Epithelial cell of esophagus (primary cell): ENCODE measurements at regions not wholly inside any gene's neighbourhood (a gene's known extent, or its start where the extent isn't known, plus 50 kb on each side); places are given as distances from the start of the nearest gene placed in this dataset.
"Not testable (repeated sequence)": the region's sequence is repeated elsewhere in the genome, so short reads cannot be mapped to it uniquely, and the experiment has no call there.

Source experiments
- DNase-seq: peaks from one replicate; pipeline ENCODE4 v3.0.0; 2010; ENCODE audit warnings: low read depth
- H3K4me3 ChIP-seq: 2 replicates; pipeline ENCODE4 v1.5.1; 2011; ENCODE audit warnings: mild to moderate bottlenecking, low read length, control low read depth
- TF ChIP-seq, protein P1 (sequence below): IDR thresholded peaks from 2 replicates; pipeline ENCODE4 v1.5.1; 2011; ENCODE audit warnings: low read depth, mild to moderate bottlenecking, low read length, control low read depth, inconsistent platforms; ENCODE audit not compliant: insufficient read depth; ENCODE audit errors: missing control alignments

DNA sequence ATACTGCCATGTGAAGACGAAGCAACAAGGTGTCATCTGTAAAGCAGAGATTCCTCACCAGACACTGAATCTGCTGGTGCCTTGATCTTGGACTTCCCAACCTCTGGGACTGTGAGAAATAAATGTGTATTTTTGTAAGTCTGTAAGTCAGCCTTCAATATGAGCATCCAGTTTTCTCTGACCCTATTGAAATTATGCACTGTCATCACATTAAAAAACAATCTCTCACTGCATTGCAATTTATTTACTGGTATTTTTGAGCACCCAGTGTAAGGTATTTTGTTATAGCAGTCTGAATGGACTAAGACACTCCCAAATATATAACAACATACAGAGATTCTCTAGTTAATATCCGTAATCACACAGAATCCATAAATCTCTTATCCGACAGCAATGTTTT lies 77.5 kb upstream of the CDK6 start:
- DNase-seq = no peak
- TF ChIP-seq, protein P1, sequence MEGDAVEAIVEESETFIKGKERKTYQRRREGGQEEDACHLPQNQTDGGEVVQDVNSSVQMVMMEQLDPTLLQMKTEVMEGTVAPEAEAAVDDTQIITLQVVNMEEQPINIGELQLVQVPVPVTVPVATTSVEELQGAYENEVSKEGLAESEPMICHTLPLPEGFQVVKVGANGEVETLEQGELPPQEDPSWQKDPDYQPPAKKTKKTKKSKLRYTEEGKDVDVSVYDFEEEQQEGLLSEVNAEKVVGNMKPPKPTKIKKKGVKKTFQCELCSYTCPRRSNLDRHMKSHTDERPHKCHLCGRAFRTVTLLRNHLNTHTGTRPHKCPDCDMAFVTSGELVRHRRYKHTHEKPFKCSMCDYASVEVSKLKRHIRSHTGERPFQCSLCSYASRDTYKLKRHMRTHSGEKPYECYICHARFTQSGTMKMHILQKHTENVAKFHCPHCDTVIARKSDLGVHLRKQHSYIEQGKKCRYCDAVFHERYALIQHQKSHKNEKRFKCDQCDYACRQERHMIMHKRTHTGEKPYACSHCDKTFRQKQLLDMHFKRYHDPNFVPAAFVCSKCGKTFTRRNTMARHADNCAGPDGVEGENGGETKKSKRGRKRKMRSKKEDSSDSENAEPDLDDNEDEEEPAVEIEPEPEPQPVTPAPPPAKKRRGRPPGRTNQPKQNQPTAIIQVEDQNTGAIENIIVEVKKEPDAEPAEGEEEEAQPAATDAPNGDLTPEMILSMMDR = no peak
- no peak overlapping the region for H3K4me3 ChIP-seq

DNA sequence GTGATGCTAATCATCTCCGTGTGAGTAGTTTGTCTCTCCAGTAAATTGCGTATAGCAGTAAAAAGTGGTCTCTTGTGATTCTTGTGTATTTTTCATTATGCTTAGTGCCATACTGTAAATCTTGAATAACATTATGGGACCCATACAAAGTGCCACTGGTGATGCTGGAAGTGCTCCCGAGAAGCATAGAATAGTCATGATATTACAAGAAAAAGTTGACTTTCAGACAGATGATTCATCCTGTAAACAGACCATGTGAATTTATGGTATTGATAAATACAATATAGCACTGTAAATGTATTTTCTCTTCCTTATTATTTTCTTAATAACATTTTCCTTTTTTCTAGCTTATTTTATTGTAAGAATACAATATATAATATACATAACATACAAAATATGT lies 74.6 kb upstream of the CDK6 start:
- H3K4me3 ChIP-seq = no peak overlapping the region
- TF ChIP-seq, protein P1 = no peak
- no peak for DNase-seq

DNA sequence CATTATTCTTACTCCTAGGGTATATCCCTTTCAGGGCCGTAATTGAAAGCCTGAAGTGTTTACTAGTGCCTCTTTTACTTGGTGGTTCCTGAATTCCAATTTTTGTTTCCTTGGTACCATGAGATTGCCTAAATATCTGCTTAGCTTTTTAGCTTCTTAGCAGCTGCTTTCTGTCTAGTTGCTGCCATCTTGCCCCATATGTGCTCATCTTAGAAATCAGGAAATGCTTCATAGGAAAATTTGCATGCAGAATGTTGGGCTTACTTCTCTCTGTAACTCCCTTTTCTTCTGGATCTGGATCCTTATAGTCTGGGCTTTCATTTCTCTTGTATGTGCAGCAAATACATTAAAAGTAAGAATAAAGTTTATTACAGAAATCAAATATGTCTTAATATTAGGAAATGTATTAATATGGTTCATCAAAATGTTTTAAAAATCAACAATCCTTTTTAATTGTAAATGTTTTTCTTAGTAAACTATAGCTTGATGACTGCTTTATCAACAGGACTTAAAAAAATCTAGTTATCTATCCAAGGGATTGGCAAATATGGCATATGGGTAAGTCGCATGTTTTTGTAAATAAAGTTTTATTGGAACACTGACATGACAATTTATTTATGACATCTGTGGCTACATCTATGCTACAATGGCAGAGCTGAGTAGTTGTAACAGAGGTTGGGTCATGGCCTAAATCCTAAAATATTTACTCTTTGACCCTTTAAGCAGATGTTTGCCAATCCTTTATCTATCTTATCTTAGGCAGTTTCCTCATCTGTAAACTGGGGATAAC lies 73.5 kb upstream of the CDK6 start:
- no peak overlapping the region for H3K4me3 ChIP-seq
- DNase-seq = no peak

DNA sequence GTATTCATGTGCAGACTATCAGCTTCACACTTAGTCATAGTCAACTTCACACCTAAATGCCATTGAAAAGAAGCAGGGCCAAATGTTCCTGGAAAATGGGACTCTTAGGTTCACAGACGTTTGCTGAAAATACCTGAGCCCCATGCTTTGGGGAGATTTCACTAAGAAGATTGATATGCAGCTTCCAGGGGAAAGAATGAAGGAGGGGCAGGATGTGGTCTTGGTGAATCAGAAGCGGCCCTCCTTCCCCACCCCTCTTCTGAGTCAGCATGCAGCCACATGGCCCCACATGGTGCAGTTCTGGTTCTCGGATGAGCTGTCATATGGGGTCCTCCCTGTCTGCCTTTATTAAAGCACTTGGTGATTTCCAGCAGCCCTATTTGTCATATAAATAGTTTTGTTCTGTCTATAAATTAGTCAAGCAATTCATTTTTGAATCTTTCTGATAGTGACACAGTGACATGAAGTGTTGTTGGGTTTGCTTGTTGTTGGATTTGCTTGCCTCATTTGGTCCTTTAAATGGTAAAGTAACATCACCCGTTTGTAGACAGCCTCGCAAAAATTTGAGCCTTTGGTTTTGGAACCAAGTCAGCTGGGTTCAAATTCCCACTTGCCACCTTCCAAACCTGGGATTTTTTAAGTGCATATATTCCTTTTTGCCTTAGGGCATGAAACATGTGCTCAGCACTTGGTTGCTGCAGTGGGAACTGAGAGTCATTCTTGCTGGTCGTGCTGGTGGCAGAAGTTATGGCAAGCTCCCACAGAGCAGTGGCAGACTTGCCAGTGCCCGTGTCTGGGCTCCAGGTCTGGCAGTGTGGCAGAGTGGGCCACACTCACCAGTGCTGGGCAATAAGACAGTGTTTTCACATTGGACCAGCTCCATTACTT lies 68.1 kb upstream of the CDK6 start:
- peak; percentile 99 for DNase-seq
- TF ChIP-seq, protein P1 = no peak
- H3K4me3 ChIP-seq = no peak overlapping the region

More for the DNA sequence above, 73.5 kb upstream of the CDK6 start:
- TF ChIP-seq, protein P1 = no peak

DNA sequence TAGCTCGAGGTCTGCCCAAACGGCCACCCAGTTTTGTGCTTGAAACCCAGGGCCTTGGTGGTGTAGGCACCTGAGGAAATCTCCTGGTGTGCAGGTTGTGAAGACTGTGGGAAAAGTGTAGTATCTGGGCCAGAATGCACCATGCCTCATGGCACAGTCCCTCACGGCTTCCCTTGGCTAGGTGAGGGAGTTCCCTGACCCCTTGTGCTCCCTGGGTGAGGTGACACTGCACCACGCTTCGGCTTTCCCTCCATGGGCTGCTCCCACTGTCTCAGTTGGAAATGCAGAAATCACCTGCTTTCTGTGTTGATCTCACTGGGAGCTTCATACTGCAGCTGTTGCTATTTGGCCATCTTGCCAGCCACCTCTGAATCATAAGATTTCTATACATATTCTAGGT lies 62.4 kb upstream of the CDK6 start:
- TF ChIP-seq, protein P1 = no peak
- no peak overlapping the region for H3K4me3 ChIP-seq
- DNase-seq = no peak

DNA sequence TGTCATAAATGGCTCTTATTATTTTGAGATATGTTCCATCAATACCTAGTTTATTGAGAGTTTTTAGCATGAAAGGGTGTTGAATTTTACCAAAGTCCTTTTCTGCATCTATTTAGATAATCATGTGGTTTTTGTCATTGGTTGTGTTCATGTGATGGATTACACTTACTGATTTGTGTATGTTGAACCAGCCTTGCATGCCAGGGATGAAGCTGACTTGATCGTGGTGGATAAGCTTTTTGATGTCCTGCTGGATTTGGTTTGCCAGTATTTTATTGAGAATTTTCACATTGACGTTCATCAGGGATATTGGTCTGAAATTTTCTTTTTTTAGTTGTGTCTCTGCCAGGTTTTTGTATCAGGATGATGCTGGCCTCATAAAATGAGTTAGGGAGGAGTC lies 58.5 kb upstream of the CDK6 start:
- H3K4me3 ChIP-seq = not testable (repeated sequence)

DNA sequence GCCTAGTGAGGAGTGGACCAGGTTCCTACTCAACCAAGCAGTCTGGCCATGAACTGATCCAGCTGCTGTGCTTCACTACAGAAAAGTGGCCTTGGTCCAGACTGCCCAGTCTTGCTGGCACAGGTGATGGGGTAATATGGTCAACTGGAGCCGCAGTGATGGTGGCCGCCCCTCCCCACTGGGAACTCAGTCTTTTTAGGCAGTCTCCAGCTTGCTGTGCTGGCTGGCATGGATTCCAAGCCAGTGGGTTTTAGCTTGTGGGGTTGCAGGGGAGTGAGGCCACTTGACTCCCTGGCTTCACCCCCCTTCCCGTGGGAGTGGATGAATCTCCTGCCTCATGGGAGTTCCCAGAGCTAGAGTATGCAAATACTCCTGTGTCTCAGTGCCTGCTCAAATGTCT lies 52.7 kb upstream of the CDK6 start:
- DNase-seq = no peak
- TF ChIP-seq, protein P1 = no peak
- no peak overlapping the region for H3K4me3 ChIP-seq

More for the DNA sequence above, 58.5 kb upstream of the CDK6 start:
- DNase-seq = not testable (repeated sequence)
